ENCODE measurements at regions not wholly inside any gene's neighbourhood (a gene's known extent, or its start where the extent isn't known, plus 50 kb on each side); places are given as distances from the start of the nearest gene placed in this dataset.

DNA sequence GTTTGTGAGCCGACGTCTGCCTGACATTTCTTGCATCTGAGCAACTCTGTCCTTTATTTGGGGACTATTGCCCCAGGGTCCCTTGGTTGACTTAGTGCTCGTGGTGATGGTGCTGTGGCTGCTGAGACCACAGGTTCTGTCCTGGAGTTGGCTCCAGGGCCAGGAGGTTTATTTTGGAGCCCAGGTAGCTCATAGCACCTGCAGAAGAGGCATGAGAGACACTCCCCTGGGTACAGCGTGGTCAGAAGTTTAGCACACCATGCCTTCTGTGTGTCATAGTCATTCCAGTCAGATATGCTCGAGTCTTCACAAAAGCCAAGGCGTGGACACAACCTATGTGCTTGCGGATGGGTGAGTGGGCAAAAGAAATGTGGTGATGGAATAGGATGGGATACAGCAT, 496.9 kb downstream of the TCERG1L start:
- TF ChIP-seq EZH2phosphoT487 (IDR thresholded peaks at IDR 0.05; ENCODE audit: borderline replicate concordance, low read length), result no peak
- TF ChIP-seq, protein P1, sequence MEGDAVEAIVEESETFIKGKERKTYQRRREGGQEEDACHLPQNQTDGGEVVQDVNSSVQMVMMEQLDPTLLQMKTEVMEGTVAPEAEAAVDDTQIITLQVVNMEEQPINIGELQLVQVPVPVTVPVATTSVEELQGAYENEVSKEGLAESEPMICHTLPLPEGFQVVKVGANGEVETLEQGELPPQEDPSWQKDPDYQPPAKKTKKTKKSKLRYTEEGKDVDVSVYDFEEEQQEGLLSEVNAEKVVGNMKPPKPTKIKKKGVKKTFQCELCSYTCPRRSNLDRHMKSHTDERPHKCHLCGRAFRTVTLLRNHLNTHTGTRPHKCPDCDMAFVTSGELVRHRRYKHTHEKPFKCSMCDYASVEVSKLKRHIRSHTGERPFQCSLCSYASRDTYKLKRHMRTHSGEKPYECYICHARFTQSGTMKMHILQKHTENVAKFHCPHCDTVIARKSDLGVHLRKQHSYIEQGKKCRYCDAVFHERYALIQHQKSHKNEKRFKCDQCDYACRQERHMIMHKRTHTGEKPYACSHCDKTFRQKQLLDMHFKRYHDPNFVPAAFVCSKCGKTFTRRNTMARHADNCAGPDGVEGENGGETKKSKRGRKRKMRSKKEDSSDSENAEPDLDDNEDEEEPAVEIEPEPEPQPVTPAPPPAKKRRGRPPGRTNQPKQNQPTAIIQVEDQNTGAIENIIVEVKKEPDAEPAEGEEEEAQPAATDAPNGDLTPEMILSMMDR (conservative IDR thresholded peaks at IDR 0.05; ENCODE audit: low read depth, low read length), result no peak
- TF ChIP-seq EZH2 (IDR thresholded peaks at IDR 0.05; ENCODE audit: low read length, unreplicated experiment), result no peak
